GM18520 (cell line): ENCODE measurements at regions not wholly inside any gene's neighbourhood (a gene's known extent, or its start where the extent isn't known, plus 50 kb on each side); places are given as distances from the start of the nearest gene placed in this dataset.

ENCODE experiments used
- ATAC-seq: cut with Tn5 transposase; IDR thresholded peaks from one replicate; pipeline ENCODE4 v1.9.1; 2021; ENCODE audit not compliant: unreplicated experiment

DNA sequence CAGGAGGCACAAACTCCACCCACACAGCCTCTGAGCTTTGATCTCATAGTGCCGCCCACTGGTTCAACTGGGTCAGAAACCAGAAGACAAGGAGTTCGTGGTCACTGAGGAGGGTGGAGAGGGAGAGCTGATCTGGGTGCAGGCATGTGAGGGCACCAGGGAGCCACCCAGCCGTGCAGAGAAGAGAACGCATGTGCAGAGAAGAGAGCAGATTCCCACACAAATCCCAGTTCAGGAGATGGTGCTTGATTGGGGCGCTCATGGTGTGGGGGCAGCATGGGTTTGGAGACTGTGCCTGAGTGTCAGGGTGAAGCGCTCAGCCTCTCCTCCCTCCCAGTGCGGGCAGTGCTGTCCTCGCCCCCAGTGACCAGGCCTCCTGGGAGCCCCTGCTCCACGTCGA lies 375.2 kb upstream of the MYT1L start:
- no peak for ATAC-seq

DNA sequence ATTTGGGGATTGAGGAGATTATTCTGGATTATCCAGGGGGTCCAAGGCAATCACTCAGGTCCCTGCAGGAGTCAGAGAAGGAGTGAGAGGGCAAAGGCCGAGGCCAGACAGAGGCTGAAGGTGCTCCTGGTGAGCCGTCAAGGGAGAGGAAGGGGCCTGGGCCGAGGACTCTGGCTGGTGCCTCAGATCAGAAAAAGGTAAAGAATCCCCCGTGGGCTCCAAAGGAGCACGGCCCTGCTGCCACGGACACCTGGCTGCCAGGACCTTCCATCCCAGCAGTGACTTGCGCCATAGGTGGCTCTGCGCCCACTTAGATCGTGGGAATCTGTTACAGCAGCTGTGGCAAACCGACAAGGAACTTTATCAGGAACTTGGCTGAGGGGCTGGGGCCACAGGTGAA lies 374.8 kb upstream of the MYT1L start:
- ATAC-seq, result no peak

DNA sequence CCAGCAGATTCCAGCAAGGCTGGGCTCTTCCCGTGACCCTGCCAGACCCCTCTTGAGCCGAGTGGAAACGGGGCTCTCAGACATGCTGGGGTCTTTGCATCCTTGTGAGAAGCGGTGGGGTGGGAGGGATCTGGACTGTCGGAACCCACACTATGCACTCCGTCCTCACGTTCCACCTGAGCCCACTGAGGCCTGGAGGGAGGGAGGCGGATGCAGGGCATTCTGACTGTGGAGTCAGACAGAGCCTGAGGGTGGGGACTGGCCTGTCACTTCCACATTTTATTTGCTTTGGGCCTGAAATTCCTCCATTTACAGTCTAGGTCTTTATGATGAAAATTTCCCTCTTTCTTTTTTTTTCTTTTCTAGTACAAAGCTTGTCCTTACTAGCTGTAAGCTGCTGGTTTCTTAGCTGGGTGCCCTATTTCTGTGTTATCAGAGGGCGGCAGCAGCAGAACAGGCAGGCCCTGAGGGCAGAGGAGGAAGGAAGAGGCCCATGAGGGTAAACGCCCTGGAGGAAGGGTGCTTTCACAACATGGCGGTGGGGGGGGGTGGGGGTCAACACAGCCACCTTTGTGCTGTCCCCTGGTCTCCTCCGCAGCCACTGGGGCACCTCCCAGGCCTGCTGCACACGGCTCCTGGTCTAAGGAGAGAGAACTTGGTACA lies 373.5 kb upstream of the MYT1L start:
- ATAC-seq, result no peak

DNA sequence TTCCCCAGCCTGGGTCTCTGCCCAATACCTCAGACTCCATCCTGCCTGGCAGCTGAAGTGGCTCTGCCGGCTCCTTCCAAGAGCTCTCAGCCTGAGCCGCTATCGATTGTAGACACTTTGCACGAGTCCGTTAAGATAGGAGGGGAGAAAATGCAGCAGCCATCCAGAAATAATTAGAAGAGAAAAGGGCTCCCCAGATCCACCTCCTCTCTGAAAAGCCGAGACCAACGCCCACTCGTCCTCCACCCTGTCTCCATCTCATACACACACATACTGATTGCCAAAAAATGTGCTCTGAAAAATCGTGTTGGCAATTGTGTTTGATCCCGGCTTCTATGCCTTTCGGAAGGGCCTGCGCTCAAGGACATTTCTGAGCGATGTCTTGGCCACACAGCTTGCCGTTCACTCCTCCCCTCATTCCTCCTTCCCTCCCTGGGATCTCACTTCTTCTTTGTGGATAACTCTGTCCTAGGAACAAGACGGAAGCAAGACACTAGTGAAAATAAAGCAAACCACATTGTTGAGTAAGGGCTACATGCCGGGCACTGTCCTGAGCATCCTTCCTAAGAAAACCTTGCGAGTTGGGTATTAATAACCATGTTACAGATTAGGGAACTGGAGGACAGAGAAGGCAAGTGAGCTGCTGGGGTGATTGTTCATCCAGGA lies 372.8 kb upstream of the MYT1L start:
- no peak for ATAC-seq

DNA sequence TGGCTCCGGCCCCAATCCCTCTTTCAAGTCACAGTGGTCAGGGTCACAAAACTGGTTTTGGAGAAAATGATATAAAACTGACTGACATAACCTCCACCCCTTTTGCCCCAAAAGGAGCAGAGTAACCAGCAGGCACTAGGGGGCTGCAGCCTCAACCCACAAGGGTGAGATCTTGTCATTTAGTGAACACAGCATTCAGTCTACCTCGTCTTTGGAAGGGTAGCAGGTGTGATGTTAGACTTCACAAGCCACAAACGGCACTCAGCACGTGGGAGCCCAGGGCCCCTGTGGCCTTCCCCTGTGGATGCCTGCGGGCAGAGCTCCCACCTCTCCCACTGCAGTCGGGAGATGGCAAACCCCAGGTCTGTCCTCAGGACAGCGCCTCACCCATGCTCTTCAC lies 372.1 kb upstream of the MYT1L start:
- no peak for ATAC-seq

DNA sequence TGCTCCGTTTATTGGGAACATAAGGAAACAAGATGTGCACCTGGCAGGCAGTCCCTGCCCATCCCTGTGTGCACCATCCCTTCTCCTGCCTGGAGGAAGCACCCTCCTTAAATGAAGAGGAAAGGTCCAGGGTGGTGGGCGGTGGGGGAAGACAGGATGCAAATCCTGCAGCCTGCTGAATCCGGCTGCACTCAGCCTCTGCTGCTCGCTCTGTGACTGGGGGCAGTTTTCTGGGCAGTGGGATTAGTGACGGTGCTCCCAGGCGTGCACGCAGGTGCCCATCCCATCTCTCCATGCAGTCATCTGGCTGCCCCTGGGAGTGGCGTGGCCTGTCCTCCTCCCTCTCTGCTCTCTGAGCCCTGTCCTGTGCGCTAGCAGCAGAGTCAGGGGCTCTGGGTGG lies 371.3 kb upstream of the MYT1L start:
- no peak for ATAC-seq

DNA sequence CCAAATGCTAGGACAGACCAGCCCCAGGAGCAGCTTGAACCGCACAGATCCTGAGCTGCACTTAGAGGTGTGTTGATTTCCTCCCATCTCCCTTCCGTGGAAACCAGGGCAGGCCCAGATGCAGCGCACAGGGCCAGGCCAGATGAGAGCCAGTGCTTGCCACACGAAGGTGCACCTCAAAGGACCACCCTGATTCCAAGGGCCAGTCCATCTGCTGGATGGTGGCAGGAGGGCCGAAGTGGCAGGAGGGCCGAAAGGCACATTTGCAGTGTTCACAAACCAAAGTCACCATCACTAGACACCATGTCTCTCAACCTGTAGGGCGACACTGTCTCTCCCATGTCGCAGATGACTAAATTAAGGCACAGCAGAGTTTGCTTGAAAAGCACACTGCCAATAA lies 370.7 kb upstream of the MYT1L start:
- ATAC-seq, result no peak

DNA sequence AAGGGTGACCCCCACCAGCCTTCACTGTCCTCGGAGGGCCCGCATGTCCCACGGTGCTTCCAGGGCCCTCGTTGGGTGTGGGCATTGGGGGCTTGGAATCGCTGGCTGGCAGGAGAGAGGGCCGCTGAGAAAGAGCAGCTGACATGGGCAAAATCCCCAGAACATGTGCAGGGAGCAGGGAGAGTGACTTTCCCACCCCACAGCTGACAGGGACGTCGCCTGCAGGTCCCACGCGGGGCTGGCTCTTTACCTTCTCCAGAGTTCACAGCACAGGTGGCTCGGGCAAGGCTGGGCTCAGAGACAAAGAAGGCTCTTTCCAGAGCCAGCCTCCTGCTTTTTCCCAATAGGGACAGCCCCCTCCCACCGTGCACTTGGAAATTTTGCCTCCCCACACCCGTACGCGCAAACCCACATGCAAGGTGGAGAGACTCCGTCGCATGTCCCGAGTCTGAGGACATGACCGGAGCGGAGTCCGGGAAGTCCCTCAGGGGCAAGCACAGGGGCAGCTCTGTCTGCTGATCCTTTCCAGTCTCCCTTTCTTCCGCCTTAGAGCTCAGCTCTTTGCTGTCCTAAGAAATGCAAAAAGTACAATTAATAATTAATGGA lies 370.2 kb upstream of the MYT1L start:
- ATAC-seq, result no peak

DNA sequence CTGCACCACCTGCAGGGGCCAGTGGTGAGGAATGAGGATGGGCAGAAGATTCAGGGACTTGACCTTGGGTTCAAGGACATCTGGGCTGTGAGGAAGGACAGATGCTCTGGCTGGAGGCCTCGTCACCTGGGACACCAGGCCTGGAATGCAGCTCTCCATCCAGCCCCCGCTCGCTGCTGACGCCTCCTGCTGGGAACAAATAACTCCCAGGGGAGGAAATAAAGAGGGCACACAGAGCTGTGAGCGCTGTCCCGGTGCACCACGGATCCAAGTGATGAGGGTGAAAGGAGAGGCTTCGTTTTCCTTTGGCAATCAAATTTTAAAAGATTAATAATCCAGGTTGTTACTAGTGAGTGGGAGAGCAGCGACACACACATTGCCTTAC lies 368.0 kb upstream of the MYT1L start:
- ATAC-seq, result no peak

DNA sequence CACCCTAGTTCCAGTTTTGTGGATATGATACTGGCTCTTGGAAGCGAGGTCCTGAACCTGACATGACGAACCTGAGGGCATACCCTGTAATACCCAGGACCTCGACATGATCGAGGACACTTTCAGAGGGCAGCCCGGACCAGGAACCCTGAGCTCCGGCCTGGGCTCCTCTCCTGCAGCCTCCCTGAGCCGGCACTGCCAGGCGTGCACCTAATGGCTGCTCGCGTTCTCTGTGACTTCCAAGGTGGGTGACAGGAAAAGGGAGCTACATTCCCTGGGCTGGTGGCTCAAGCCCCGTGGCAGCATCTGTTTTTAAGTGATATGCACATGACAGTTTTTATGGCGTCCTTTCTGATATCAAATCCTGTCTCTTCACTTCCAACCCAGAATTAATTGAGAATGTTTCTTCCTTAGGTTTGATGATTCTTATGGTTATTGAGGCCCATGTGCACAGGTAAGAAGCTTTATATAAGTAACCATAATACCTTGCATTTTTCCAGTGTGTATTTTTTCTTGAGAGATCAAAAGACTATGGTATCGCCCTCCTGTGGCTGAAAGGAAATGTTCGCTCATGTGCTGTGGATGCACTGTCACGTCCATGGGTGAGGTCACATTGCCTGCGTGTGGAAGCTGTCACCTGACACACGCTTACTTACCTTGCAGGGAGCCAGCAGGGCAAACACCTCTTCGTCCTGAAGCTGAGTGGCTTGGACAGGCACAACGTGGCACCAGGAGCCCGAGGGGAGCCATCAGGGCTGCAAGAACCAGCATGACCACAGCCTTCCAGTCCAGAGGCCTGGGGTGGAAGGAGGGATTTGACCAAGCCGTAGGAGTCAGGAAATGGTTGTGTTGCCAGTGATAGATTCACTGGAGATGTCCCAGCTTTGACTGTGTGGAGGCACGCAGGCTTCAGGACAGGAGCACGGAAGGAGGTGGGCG lies 367.4 kb upstream of the MYT1L start:
- ATAC-seq, result no peak

DNA sequence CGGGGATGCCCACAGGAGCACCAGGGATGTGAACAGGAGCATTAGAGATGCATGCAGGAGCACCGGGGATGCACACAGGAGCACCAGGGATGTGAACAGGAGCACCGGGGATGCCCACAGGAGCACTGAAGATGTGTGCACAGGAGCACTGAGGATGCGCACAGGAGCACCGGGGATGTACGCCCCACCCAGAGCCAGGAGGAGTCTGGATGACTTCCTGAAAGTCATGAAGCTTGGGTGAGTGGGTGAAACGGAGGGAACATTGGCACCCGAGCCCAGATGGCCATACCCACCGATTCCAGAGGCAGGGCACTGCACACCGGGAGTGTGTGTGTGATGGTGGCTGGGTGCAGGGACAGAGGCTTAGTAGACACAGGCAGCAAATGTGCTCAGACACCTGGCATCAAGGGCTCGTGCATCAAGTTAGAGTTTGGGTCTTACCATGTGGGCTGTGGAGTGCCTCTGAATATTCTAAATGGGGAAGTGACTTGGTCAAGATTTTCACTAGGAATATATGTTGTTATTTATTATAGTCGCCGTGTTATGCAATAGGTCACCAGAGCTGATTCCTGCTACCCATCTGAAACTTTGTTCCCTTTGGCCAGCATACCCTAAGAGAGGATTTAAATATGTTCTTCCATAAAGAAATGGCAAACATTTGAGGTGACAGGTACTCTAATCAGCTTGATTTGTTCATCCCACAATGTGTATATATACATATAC lies 365.8 kb upstream of the MYT1L start:
- ATAC-seq, result no peak

DNA sequence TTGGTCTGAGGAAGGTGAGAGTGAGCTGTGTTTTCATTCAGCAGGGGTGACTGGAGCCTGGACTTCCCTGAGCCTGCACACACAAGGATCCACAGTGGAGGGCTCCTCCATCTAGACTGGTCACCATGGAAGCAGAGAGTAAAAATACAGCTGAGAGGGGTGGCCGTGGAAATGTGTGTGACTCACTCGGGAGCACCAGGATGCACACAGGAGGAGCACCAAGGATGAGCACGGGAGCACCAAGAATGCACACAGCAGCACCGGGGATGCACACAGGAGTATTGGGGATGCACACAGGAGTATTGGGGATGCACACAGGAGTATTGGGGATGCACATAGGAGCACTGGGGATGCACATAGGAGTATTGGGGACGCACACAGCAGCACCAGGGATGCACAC lies 365.2 kb upstream of the MYT1L start:
- no peak for ATAC-seq

DNA sequence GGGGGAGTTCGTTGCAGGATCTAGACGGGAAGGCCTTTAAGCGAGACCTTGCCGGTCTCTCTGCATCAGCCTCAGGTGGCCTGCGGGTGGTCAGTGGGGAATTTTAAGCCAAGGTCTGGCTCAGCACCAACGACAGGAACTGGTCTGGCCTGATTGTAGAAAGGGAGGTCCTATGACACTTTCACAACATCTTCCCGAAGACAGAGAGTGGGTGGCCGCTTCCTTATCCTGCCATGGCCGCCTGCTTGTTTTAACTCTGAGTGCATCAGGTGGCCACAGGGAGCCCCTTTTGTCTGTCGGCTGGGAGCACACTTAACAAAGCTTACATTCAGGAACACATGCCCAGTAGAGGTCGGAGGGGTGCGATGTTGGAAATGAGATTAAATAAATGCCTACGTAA lies 363.7 kb upstream of the MYT1L start:
- ATAC-seq, result no peak

DNA sequence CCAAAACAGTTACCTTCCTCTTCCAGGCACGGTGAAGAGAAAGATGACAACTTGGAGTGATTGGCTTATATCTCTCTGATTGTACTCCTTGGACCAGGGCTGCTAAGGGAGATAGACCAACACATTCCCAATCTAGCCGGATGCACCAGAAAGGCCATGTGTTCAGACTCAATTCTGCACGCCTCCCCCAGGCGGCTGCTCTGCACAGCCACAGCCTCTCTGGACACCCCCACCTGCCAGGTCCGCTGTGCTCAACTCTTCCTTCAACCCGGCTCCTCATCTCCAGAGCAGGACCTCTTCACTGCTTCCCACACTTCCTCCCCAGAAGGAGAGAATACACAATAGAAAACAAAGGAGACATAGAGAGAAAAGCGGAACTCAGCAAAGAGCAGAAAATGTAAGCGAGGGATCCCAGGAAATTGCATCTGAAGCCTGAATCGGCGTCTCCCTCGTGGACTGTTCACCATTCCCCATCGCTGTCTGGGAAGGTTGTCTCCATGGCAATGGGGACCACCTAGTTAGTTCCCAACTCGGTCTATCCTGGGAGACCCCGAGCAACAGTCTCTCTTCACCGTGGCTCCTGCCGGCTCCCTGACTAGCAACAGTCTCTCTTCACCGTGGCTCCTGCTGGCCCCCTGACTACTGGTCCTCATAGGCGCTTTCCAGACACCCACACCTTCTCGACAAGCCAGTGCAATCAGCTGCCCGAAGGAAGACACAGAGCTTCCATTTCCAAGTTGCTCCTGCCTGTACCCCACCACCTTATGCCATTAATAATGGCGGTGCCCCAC lies 361.7 kb upstream of the MYT1L start:
- ATAC-seq, result no peak

DNA sequence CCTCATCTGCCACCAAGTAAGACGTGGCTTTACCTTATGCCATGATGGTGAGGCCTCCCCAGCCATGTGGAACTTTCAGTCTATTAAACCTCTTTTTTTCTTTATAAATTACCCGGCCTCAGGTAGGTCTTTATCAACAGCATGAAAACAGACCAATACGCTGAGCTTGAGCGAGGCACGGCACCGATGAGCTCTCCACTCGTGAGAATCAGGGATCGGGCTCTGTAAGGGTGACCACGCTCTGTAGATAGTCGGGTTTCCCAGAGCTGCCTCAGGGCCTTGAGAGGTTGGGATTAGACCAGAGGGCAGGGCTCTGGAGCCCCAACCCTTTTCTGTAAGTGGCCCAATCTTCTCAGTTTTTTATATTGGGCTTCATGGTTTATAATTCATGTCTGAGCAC lies 360.3 kb upstream of the MYT1L start:
- no peak for ATAC-seq

DNA sequence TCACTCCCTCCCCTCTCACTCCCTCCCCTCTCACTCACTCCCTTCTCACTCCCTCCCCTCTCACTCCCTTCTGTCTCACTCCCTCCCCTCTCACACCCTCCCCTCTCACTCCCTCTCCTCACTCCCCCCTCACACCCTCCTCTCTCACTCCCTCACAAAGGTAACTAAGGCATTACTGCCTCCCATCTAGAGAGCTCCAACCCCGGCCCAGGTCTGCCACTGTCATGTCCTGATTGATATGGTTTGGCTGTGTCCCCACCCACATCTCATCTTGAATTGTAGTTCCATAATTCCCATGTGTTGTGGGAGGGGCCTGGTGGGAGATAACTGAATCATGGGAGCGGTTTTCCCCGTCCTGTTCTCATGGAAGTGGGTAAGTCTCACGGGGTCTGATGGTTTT lies 359.9 kb upstream of the MYT1L start:
- no peak for ATAC-seq

DNA sequence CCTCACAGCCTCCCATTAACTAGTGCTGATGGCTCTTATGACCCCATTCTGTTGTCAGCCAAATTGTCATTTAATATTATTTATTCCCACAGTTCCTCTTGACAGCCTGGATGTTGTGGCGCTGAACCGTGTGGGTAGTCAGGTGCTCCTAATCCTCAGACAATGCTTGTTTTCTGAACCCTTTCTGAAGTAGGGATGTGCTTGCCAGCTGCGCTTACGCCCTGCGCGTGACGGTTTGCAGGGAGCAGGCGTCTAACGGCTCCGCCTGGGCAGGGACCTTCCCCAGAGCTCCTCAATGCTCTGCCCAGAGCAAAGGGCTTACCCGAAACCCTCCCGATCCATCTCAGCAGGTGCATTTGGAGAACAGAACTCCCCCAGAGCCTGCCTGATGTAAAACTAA lies 358.2 kb upstream of the MYT1L start:
- ATAC-seq, result no peak

DNA sequence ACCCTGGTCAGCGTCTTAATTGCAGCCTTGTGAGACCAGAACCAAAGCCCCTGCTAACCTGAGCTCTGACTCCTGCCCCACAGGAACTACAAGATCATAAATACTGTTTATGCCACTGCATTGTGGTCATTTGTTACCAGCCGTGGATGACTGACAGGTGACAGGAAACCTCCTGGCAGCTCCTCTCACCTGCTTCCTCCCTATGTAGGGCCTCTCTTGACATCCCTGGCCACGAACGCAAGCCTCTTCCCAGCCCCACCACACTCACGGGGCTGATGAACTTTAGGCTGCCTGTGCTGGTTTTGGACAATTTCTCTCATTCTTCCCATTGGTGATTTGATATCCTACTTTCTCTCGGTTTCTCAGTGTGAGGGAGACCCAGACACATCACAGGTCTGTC lies 357.2 kb upstream of the MYT1L start:
- no peak for ATAC-seq

DNA sequence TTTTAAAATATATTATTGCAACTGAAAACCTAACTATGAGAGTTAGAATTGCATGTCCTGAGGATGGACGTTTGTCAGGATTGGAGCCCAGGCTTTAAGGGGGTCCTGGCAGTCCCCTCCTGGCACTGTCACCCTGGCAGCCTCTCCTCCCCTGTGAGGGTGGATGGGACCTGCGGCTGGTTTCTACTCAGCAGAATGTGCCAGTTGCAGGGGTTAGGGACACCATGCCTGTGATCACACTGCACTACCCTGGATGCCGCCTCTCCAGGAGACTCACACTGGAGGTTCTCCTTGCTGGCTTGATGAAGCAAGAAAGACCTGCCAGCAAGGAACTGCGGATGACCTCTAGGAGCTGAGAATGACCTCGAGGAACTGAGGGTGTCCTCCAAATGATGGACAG lies 356.7 kb upstream of the MYT1L start:
- ATAC-seq, result no peak

DNA sequence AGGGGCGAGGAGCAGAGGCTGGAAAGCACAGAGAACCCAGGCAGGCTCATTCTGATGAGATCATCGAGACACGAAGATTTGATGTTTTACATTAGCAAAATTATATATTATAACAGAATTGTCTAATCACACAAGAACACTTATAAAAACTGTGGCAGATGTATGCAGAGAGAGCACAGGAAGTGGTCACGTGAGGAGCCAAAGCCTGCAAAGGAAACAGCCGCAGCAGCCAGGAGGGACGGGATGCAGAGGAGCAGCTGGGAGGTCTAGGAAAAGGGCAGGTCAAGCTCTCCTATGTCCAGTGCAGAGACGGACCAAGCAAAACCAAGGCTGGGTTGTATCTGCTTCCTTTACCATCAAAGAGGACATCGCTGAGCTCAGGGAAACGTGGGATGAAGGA lies 355.1 kb upstream of the MYT1L start:
- no peak for ATAC-seq
